ENCODE measurements at regions not wholly inside any gene's neighbourhood (a gene's known extent, or its start where the extent isn't known, plus 50 kb on each side); places are given as distances from the start of the nearest gene placed in this dataset.

GRCh38 chr2:14866736-14867352 lies 234.3 kb downstream of the LRATD1 start (continued):
- no peak for TF ChIP-seq EZH2 (IDR thresholded peaks at IDR 0.05; ENCODE audit: low read depth, unreplicated experiment)
- TF ChIP-seq JUNB (IDR thresholded peaks at IDR 0.05; ENCODE audit: unreplicated experiment) = no peak
- no peak for TF ChIP-seq NANOG (IDR thresholded peaks at IDR 0.05; ENCODE audit: borderline replicate concordance)
- TF ChIP-seq EZH2phosphoT487 (IDR thresholded peaks at IDR 0.05; ENCODE audit: unreplicated experiment) = no peak

GRCh38 chr2:14867853-14868252 lies 235.3 kb downstream of the LRATD1 start:
- Mint-ChIP-seq H3K9me3 (peaks cover 14% of the 10 kb centered on the region; the same call in 2 of the 3 replicates), H3K27ac (no peak overlapping the region), H3K27me3 (ENCODE audit: insufficient read depth, low read depth, poor library complexity) (no peaks in the 10 kb centered on the region), H3K4me3 (no peak overlapping the region), H3K4me1 (peaks cover 7% of the 10 kb centered on the region; the same call in 2 of the 3 replicates), H3K36me3 (ENCODE audit: low read depth) (peaks cover 9% of the 10 kb centered on the region; the same call in 1 of the 3 replicates)
- H3K79me2 ChIP-seq (replicated peaks; ENCODE audit: insufficient read depth) = no peaks in the 10 kb centered on the region
- no peaks in the 10 kb centered on the region for H3K36me3 ChIP-seq (ENCODE audit: insufficient read depth)
- no peak overlapping the region for H2AFZ ChIP-seq
- H3K27ac ChIP-seq (ENCODE audit: low read depth) = no peak overlapping the region
- H3K9me2 ChIP-seq (ENCODE audit: insufficient read depth) = 0 out of 2 replicates have a peak, but pooled peaks cover 5% of the 10 kb centered on the region
- H3F3A ChIP-seq (replicated peaks; ENCODE audit: low read depth) = no peaks in the 10 kb centered on the region
- DNase-seq (ENCODE audit: low spot score) (no peak), ATAC-seq (no peak)
- H3K4me1 ChIP-seq (ENCODE audit: insufficient read depth) = no peaks in the 10 kb centered on the region
- no peak overlapping the region for H3K4me3 ChIP-seq
- no peak overlapping the region for H3K4me2 ChIP-seq
- H4K20me1 ChIP-seq (replicated peaks; ENCODE audit: insufficient read depth) = no peaks in the 10 kb centered on the region
- no peaks in the 10 kb centered on the region for H3K27me3 ChIP-seq (ENCODE audit: insufficient read depth)
- TF ChIP-seq NANOG (IDR thresholded peaks at IDR 0.05; ENCODE audit: borderline replicate concordance) (no peak), EZH2 (IDR thresholded peaks at IDR 0.05; ENCODE audit: low read depth, unreplicated experiment) (no peak), POLR2AphosphoS5 (IDR thresholded peaks at IDR 0.05; ENCODE audit: low read depth) (no peak), ZNF462 (CRISPR knock-in tag; IDR thresholded peaks at IDR 0.05) (no peak), CTCF (conservative IDR thresholded peaks at IDR 0.05; ENCODE audit: low read depth in 2 of 2) (no peak), ETS1 (IDR thresholded peaks at IDR 0.05) (no peak), ZNF114 (CRISPR knock-in tag; IDR thresholded peaks at IDR 0.05) (no peak), REST (IDR thresholded peaks at IDR 0.05; ENCODE audit: unreplicated experiment) (no peak), EZH2phosphoT487 (IDR thresholded peaks at IDR 0.05; ENCODE audit: unreplicated experiment) (no peak), STAT1 (IDR thresholded peaks at IDR 0.05; ENCODE audit: unreplicated experiment) (no peak), CREB1 (CRISPR knock-in tag; IDR thresholded peaks at IDR 0.05; ENCODE audit: low read depth) (no peak), JUNB (IDR thresholded peaks at IDR 0.05; ENCODE audit: unreplicated experiment) (no peak)

Data from GM23338 (cell line).